ENCODE measurements at regions not wholly inside any gene's neighbourhood (a gene's known extent, or its start where the extent isn't known, plus 50 kb on each side); places are given as distances from the start of the nearest gene placed in this dataset.

DNA sequence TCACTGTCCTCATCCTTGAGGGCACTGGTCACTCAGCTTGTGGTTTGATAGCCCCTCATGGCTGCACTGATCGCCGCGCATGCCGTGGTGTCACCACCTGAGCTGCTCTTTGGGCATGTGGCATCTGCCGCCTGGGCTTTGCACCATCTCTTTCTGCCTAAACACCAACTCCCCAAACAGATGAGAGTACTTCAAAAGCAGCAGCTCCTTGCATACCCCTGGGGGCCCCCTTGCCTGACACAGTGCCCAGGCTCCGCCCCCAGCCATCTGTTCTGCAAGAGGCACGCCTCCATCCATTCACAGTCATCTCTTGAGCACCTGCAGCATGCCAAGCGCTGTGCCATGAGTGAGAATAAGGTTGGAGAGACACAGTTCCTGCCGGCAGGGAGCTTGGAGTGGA is 104.5 kb upstream of the B3GAT1 start:
- TF ChIP-seq, protein P1, sequence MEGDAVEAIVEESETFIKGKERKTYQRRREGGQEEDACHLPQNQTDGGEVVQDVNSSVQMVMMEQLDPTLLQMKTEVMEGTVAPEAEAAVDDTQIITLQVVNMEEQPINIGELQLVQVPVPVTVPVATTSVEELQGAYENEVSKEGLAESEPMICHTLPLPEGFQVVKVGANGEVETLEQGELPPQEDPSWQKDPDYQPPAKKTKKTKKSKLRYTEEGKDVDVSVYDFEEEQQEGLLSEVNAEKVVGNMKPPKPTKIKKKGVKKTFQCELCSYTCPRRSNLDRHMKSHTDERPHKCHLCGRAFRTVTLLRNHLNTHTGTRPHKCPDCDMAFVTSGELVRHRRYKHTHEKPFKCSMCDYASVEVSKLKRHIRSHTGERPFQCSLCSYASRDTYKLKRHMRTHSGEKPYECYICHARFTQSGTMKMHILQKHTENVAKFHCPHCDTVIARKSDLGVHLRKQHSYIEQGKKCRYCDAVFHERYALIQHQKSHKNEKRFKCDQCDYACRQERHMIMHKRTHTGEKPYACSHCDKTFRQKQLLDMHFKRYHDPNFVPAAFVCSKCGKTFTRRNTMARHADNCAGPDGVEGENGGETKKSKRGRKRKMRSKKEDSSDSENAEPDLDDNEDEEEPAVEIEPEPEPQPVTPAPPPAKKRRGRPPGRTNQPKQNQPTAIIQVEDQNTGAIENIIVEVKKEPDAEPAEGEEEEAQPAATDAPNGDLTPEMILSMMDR (IDR thresholded peaks at IDR 0.05; ENCODE audit: borderline replicate concordance), result no peak
- DNase-seq, result peak; percentile 3
- intact Hi-C loops (cut with micrococcal nuclease), result no loop called here

DNA sequence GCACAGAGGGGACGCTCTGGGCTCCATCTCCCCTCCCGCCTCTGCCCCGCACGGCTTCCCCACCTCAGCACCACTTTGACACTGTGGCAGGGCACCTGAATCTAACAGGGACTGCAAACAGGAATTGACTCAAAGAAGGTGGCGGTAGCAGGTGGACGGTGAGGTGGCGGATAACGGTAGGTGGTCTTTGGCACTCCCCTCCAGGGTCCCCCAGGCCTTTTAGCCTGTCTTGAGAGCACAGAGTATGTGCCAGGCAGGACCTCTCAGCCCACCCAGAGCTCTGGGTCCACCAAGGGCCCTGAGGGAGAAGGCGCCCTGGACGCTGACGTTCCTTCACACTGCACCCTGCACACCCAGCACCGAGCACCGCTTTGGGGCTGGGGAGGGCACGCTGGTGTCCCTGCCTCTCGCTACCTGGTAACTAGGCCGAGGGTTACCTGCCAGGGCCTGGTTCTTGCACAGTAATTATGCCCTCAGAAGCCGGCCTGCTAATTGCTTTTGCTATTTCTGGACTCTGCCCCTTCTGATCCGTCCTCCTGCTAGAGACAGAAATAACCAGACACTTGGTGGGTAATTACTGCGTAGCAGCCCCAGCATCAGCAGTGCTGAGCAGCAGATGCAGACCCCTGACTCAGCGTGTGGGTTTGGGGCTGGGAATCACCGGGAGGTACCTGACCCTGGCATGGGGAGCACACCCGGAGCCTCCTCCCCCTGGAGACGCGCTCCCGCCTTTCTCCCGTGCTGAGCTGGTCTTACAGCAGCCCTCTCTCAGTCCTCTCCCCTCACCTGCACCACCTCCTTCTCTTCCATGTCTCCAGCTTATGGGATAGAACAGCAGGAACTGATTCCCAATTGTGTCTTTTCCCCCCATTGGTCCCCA is 103.3 kb upstream of the B3GAT1 start:
- TF ChIP-seq, protein P1 (IDR thresholded peaks at IDR 0.05; ENCODE audit: borderline replicate concordance), result no peak
- DNase-seq, result no peak

More for the DNA sequence above, 104.5 kb upstream of the B3GAT1 start:
- Histone ChIP-seq H3K9me3 (replicated peaks) (no peaks in the 10 kb centered on the region), H3K27me3 (ENCODE audit: low read depth) (peaks cover 95% of the 10 kb centered on the region), H3K4me3 (no peak overlapping the region), H3K36me3 (no peaks in the 10 kb centered on the region), H3K27ac (replicated peaks) (no peak overlapping the region), H3K4me1 (no peaks in the 10 kb centered on the region)

DNA sequence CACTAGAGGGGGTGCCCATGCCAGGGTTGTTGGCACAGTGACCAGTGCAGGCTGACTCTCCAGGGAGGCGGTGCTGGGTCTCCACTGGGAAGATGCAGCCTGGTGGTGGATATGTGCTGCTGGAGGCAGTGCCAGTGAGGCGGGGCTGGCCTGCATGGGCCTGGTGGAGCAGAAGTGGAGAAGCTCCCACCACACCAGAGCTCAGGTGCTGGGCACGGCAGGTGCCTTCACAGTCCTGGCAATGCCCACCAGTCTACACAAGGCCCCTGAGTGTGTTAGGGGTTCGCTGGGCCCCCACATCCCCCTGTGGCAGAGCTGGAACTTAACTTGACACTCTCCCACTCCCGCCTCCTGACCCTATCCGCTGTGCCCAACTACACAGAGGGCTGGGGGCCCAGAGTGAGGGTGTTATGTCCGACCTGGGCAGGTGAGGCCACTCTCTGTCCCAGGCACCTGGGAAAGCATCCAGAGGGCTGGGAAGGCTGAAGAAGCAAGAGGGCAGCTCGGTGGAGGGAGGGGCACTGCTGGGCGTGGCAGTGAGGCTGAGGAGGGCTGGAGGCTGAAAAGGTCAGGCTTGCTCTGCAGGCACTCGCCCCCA is 102.4 kb upstream of the B3GAT1 start:
- Histone ChIP-seq H3K9me3 (replicated peaks) (no peaks in the 10 kb centered on the region), H3K27ac (replicated peaks) (no peak overlapping the region), H3K36me3 (no peaks in the 10 kb centered on the region), H3K4me1 (no peaks in the 10 kb centered on the region), H3K27me3 (ENCODE audit: low read depth) (peaks cover 97% of the 10 kb centered on the region), H3K4me3 (no peak overlapping the region)
- DNase-seq, result no peak
- TF ChIP-seq, protein P1 (IDR thresholded peaks at IDR 0.05; ENCODE audit: borderline replicate concordance), result no peak
- intact Hi-C loops (cut with micrococcal nuclease), result no loop called here

More for the DNA sequence above, 103.3 kb upstream of the B3GAT1 start:
- intact Hi-C loops (cut with micrococcal nuclease), result no loop called here
- H3K27me3 ChIP-seq (ENCODE audit: low read depth), result peaks cover 98% of the 10 kb centered on the region
- H3K4me3 ChIP-seq, result no peak overlapping the region
- no peak overlapping the region for H3K27ac ChIP-seq (replicated peaks)
- H3K36me3 ChIP-seq, result no peaks in the 10 kb centered on the region
- no peaks in the 10 kb centered on the region for H3K4me1 ChIP-seq
- H3K9me3 ChIP-seq (replicated peaks), result no peaks in the 10 kb centered on the region

DNA sequence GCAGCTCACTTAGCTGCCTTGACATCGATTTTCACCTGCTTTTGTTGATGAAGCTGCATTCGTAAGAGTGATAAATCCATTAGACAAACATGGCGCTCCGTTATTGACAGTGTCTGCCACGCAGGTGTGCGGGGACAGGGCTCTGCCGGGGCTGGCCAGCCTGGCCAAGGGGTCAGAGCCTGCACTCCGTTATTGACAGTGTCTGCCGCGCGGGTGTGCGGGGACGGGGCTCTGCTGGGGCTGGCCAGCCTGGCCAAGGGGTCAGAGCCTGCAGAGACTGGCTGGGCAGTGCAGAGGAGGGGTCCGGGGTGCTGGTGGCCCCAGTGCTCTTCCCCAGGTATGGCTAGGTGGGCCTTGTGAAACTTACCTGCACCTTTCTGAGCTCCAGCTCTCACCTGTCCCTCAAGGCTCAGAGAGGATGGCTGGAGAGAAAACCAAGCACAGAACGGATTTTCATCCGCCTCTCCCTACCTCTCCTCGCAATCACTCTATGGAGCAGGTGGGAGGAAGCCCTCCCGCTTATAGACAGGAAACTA is 101.6 kb upstream of the B3GAT1 start:
- intact Hi-C loops (cut with micrococcal nuclease), result no loop called here
- Histone ChIP-seq H3K36me3 (no peaks in the 10 kb centered on the region), H3K27ac (replicated peaks) (no peak overlapping the region), H3K27me3 (ENCODE audit: low read depth) (peaks cover 90% of the 10 kb centered on the region), H3K9me3 (replicated peaks) (no peaks in the 10 kb centered on the region), H3K4me3 (no peak overlapping the region), H3K4me1 (no peaks in the 10 kb centered on the region)
- no peak for DNase-seq
- TF ChIP-seq, protein P1 (IDR thresholded peaks at IDR 0.05; ENCODE audit: borderline replicate concordance), result no peak

DNA sequence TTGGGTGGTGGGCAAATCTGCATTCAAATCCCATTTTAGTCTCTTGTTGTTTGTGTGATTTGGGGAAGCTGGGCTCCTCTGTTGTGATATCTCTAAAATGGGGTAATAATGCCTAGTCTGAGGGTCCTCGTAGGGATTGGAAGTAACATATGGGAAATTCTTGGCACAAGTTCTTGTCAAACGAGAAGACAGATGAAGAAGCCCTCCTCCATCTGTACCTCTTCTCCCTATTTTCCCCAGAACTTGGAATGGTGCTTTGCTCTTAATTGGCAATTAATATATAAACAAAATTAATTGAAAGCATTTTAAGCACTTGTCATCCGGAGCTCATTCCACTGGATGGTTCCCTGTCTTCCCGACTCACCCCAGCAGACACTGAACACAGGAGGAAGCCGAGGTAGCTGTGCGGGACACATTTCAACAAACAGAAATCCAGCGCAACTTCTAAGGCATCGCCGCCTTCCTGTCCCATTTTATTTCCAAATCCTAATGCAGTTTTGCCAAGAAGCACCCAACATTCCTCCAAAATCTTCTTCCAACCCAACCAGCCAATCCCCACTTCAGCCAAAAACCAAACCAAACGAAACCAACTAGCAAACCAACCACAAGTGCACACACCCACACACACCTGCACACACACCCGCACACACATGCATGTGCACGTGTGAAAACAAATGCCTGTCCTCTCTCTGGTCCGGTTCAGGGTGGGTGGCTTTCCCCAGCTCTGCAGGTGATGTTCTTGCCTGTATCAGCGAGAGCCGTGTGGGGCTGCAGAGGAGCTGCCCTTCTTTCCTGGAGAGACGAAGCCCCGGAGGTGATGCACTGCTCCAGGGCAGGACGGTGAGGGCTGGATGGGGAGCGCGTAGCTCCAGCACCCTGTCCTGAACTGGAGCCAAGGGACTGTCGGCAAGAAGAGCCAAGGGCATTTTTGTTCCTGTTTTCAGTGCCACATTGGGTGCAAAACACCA is 100.8 kb upstream of the B3GAT1 start:
- H3K4me1 ChIP-seq, result no peaks in the 10 kb centered on the region
- H3K9me3 ChIP-seq (replicated peaks), result no peaks in the 10 kb centered on the region
- no peaks in the 10 kb centered on the region for H3K36me3 ChIP-seq
- DNase-seq, result no peak
- H3K27ac ChIP-seq (replicated peaks), result no peak overlapping the region
- peaks cover 82% of the 10 kb centered on the region for H3K27me3 ChIP-seq (ENCODE audit: low read depth)
- no peak overlapping the region for H3K4me3 ChIP-seq
- TF ChIP-seq, protein P1 (IDR thresholded peaks at IDR 0.05; ENCODE audit: borderline replicate concordance), result no peak
- intact Hi-C loops (cut with micrococcal nuclease), result no loop called here

Data from left ventricle myocardium inferior (tissue), 1 donor.